NCI-H1417 (cell line): ENCODE measurements at regions not wholly inside any gene's neighbourhood (a gene's known extent, or its start where the extent isn't known, plus 50 kb on each side); places are given as distances from the start of the nearest gene placed in this dataset.

Experiments
- DNase-seq, 3 experiments: peaks; one replicate each; lab custom pipeline; 2025; lab: John Stamatoyannopoulos, UW

- no peak for DNase-seq
These were observed 351.9 kb downstream of the ENC1 start for GRCh38 chr5:74288448-74289108.

- no peak for DNase-seq
These were observed 352.5 kb downstream of the ENC1 start for GRCh38 chr5:74288038-74288437.

GRCh38 chr5:74286734-74287695 lies 353.5 kb downstream of the ENC1 start:
- DNase-seq = no peak

- DNase-seq = peak in 1 of 3 experiments; percentile 12
These were observed 354.8 kb downstream of the ENC1 start for GRCh38 chr5:74285675-74286280.

- no peak for DNase-seq
These were observed 358.0 kb downstream of the ENC1 start for GRCh38 chr5:74282490-74282889.

DNA sequence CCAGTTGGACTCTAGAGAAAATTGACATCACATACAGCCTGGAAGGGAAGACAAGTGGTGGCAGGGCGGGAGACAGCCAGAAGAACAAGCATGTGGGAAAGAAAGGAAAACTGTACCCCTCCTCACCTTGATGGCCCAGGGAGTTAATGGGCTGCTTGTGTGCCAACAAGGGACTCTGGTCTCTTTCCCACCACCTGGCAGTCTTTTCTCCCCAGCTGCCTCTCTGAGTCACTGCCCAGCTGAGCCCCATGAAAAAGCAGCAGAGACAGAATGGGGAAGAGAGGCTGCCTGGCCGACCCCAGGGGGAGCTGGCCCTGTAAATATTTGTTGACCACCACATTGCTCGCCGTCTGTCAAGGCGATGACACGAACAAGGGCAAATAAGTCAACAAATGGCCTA lies 359.4 kb downstream of the ENC1 start:
- peak in 1 of 3 experiments; percentile 52 for DNase-seq

DNA sequence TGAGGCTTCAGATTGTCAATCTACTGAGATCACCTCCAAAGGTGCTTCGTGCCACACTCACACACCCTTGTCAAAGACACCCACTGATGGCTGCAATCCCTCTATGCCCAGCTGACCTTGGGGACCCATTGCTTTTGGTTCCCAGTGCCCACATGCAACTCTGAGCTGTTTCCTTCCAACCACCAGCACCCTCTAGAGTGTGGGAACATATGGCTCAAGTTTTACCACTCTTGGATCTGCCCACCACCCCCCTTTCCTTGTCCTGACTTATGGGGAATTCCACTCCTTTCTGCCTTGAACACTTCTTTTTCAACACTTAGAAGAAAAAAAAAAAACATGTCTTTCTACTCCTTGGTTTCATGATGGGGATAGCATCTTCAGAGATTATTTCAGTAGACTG lies 360.2 kb downstream of the ENC1 start:
- no peak for DNase-seq

GRCh38 chr5:74279244-74279643 lies 361.3 kb downstream of the ENC1 start:
- no peak for DNase-seq

DNA sequence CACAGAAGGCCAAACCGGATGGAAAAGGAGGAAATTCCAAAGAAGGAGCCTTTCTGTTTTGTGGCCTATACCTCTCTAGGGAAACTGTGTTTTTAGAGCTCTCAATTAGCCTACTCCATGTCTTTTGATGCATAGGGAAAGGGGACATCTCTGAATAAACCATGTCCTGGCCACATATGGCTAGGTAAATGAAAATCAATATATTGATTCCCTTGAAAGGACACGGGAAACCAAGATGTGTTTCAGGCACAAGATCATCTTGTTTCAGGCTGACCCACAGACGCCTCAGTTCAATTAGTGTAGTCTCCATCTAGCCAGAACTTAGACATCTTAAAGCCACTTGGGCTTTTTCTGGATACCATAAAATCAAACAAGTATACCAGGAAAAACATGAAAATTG lies 363.1 kb downstream of the ENC1 start:
- no peak for DNase-seq

GRCh38 chr5:74275171-74275992 lies 365.1 kb downstream of the ENC1 start:
- DNase-seq = no peak

DNA sequence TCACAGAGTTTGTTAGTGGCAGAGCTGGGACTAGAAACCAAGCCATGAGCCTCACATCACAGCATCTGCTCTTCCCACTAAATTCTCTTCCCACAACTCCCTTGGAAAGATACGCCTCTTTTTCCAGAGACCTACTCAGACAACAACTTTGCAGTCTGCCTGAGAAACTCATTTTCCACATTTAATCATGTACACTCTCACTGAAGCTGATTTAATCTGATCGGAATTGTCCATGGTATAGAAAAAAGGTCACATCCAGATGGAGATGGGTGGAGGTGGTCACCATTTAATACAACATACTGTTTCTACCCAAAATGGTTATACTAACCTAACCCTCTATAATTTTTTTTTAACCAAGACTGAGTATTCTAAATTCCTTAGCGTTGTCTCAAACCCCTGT lies 366.2 kb downstream of the ENC1 start:
- no peak for DNase-seq

- no peak for DNase-seq
These were observed 367.6 kb downstream of the ENC1 start for GRCh38 chr5:74272831-74273451.

DNA sequence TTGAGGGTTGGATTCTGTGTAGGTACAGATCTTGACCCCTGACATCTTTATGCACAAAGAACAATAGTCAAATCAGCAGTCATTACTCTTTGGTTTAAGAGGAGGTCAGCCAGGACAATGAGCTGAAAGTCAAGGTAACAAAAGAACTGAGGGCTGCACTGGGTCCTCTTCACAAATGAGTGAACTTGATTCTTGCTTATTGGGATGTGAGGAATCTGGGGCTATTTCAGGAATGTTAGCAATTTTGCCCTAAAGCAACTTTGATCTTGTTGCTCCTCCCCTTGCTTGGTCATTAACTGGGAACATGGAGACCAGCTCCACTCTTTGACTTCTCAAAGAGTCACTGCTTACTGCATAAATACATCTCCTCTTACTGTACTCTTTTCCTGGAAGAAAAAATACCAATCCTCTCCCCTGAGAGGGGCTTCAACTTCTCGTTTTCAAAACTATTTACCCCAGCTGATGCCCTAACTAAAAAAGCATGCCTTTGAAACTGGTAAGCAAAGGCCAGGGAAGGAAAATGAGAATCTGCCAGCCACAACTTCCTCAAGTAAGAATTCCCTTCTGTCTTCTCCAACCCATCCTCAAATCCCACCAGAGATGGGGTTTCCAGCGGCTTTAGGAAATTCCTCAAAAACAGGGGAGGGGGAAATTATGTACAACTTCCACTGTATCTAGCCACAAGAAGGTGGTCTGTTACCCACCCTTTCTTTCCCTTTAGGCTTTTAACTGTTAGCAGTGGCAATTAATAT lies 368.3 kb downstream of the ENC1 start:
- no peak for DNase-seq

GRCh38 chr5:74268297-74268696 lies 372.2 kb downstream of the ENC1 start:
- no peak for DNase-seq

- DNase-seq = no peak
These were observed 373.7 kb downstream of the ENC1 start for GRCh38 chr5:74266836-74267235.

- DNase-seq = no peak
These were observed 374.4 kb downstream of the ENC1 start for GRCh38 chr5:74266132-74266531.

DNA sequence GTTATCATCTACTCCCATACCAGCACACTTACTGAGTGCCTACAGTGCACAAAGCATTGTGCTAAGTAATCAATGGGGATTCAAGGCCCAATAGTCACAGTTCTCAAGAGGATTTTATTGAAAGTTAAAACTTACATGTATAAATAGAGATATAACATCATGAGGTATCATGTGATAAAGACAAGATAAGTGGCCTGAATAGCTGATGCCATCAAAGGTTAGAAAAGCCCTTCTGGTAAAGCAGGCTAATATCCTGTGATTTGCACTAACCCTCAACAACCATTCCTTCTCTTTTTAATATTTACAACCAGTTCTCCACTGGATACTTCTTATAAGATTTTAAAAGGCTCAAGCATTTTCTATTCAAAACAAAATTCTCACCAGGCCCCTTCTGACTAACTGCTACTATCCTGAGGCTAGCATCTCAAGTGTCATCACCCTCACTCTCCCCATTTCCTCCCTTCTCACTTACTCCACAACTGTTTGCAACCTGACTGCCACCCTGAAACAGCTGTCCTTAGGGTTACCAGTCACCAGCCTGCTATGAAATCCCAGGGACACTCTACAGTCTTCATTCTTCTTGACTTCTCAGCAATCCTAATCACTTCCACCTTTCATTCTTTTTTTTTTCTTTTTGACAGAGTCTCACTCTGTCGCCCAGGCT lies 377.9 kb downstream of the ENC1 start:
- DNase-seq = no peak

GRCh38 chr5:74261866-74262265 lies 378.7 kb downstream of the ENC1 start:
- no peak for DNase-seq

GRCh38 chr5:74261421-74261820 lies 379.1 kb downstream of the ENC1 start:
- DNase-seq = no peak

DNA sequence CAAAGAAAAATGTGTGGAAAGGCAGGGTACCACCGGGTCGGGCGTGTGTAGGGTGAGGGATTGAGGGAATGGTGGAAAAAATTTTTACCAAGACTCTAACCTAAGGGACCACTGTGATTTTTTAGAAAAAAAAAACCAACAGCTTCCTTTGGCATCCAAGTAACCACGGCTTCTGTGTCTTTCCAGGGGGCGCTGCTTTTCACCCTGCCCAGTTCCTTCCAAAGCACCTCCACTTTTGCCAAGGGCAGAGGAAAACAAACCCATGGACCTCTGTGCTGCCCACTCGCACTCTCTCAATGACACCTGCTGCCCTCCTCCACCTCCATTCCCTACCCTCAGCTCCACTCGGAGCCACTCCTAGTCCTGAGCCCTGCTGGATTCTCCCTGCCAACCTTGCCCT lies 381.0 kb downstream of the ENC1 start:
- no peak for DNase-seq
